ENCODE measurements at regions not wholly inside any gene's neighbourhood (a gene's known extent, or its start where the extent isn't known, plus 50 kb on each side); places are given as distances from the start of the nearest gene placed in this dataset.

- TF ChIP-seq CTCF (IDR thresholded peaks at IDR 0.05) (no peak), POLR2A (IDR thresholded peaks at IDR 0.05) (no peak)
These were observed 176.9 kb downstream of the UTRN start for GRCh38 chr6:144462058-144462457.
